B cell (primary cell): ENCODE measurements at regions not wholly inside any gene's neighbourhood (a gene's known extent, or its start where the extent isn't known, plus 50 kb on each side); places are given as distances from the start of the nearest gene placed in this dataset.
A peak's percentile ranks its signal among the peaks of the same experiment; 100 is the strongest.

Source experiments
- ATAC-seq: fragments of 200-7000 bp; cut with Tn5 transposase; one replicate; pipeline ENCODE4 v1.10.0; 2021; ENCODE audit warnings: low read depth, mild to moderate bottlenecking, moderate number of reproducible peaks, moderate library complexity
- CTCF ChIA-PET: fragments of 350-600 bp; sonication (Branson Sonifier 250); formaldehyde crosslinking; loops from one replicate; lab custom pipeline; 2021; ENCODE audit warnings: antibody characterized with exemption, inconsistent platforms; lab: Charles Lee
- POLR2A ChIA-PET: fragments of 350-600 bp; sonication (Branson Sonifier 250); formaldehyde crosslinking; loops from one replicate; lab custom pipeline; 2021; ENCODE audit warnings: antibody characterized with exemption; lab: Charles Lee
- DNase-seq: peaks from one replicate; pipeline ENCODE4 v3.0.0; 2013
- H2AFZ ChIP-seq: 2 replicates; pipeline ENCODE4 v1.6.1; 2012; ENCODE audit warnings: mild to moderate bottlenecking, low read depth, low read length; ENCODE audit not compliant: insufficient read depth, poor library complexity, severe bottlenecking
- H3K27ac ChIP-seq, 2 donors: 1 replicate in 1 of 2; 2 replicates in 1 of 2; pipeline ENCODE4 v1.5.1; 2012 to 2013; ENCODE audit warnings: low read length in 2 of 2, mild to moderate bottlenecking in 2 of 2, moderate library complexity in 1 of 2
- H3K27me3 ChIP-seq, 4 experiments: fragments of 200-600 bp in 1 of 4; sonication (generic) in 1 of 4; replicated peaks in 1 of 4; 1 replicate in 2 of 4; 2 replicates in 2 of 4; pipeline versions ENCODE4 v1.6.1 to v1.7.0; 2013 to 2016; ENCODE audit warnings: low read length in 3 of 4, mild to moderate bottlenecking in 2 of 4, mixed read lengths in 1 of 4, moderate library complexity in 1 of 4; ENCODE audit not compliant: insufficient read depth in 4 of 4, control insufficient read depth in 3 of 4; ENCODE audit errors: control extremely low read depth in 1 of 4
- H3K36me3 ChIP-seq, 2 experiments: replicated peaks in 1 of 2; 1 replicate in 1 of 2; 2 replicates in 1 of 2; pipeline versions ENCODE4 v1.6.1 to v1.7.1; 2013; ENCODE audit warnings: low read length in 1 of 2; ENCODE audit not compliant: insufficient read depth in 2 of 2, control insufficient read depth in 1 of 2; ENCODE audit errors: control extremely low read depth in 1 of 2, extremely low read depth in 1 of 2
- H3K4me1 ChIP-seq, 2 donors: fragments of 200-600 bp in 1 of 2; sonication (generic) in 1 of 2; 1 replicate in 1 of 2; 2 replicates in 1 of 2; pipeline versions ENCODE4 v1.5.1 to v1.6.1; 2013 to 2017; ENCODE audit warnings: low read length in 2 of 2; ENCODE audit not compliant: control insufficient read depth in 2 of 2, insufficient read depth in 2 of 2
- H3K4me2 ChIP-seq: replicated peaks from 2 replicates; pipeline ENCODE3; 2012; ENCODE audit warnings: mild to moderate bottlenecking, low read depth, low read length; ENCODE audit not compliant: poor library complexity, severe bottlenecking
- H3K4me3 ChIP-seq, 5 experiments: fragments of 200-600 bp in 1 of 5; sonication (generic) in 1 of 5; 1 replicate in 3 of 5; 2 replicates in 2 of 5; pipeline versions ENCODE4 v1.5.1 to v1.7.0; 2011 to 2016; ENCODE audit warnings: low read length in 4 of 5, mild to moderate bottlenecking in 4 of 5, low read depth in 2 of 5, control low read depth in 1 of 5, moderate library complexity in 1 of 5; ENCODE audit not compliant: insufficient read depth in 1 of 5; ENCODE audit errors: control extremely low read depth in 1 of 5, extremely low read depth in 1 of 5
- H3K79me2 ChIP-seq: fragments of 200-600 bp; sonication (generic); one replicate; pipeline ENCODE4 v1.6.0; 2016; ENCODE audit warnings: low read length; ENCODE audit not compliant: control insufficient read depth, insufficient read depth
- H3K9ac ChIP-seq: fragments of 200-600 bp; sonication (generic); 2 replicates; pipeline ENCODE4 v1.6.1; 2017; ENCODE audit warnings: mild to moderate bottlenecking, low read length, moderate library complexity
- H3K9me3 ChIP-seq, 3 donors: one replicate each; pipeline versions ENCODE4 v1.6.1 to v1.7.1; 2013; ENCODE audit warnings: low read length in 2 of 3; ENCODE audit not compliant: control insufficient read depth in 2 of 3, insufficient read depth in 1 of 3; ENCODE audit errors: control extremely low read depth in 1 of 3
- H4K20me1 ChIP-seq: 2 replicates; pipeline ENCODE4 v1.6.0; 2012; ENCODE audit warnings: mild to moderate bottlenecking, low read length; ENCODE audit not compliant: insufficient read depth, control insufficient read depth, poor library complexity, severe bottlenecking
- H3K27ac Mint-ChIP-seq: one replicate; pipeline ENCODE4 v1.8.0; 2021; ENCODE audit warnings: mixed read lengths
- H3K27me3 Mint-ChIP-seq: one replicate; pipeline ENCODE4 v1.8.0; 2021; ENCODE audit warnings: mixed read lengths
- H3K4me1 Mint-ChIP-seq: one replicate; pipeline ENCODE4 v1.8.0; 2021; ENCODE audit warnings: mixed read lengths
- H3K4me3 Mint-ChIP-seq: one replicate; pipeline ENCODE4 v1.8.0; 2021; ENCODE audit warnings: mixed read lengths
- H3K9me3 Mint-ChIP-seq: one replicate; pipeline ENCODE4 v1.8.0; 2022; ENCODE audit warnings: mixed read lengths; ENCODE audit not compliant: insufficient read depth
- EZH2 ChIP-seq: IDR thresholded peaks from 2 replicates; pipeline ENCODE4 v1.6.1; 2012; ENCODE audit warnings: borderline replicate concordance, low read depth, mild to moderate bottlenecking, moderate library complexity, low read length; ENCODE audit not compliant: insufficient read depth, poor library complexity, severe bottlenecking
- WGBS: methylation state at CpG from one replicate; pipeline ENCODE4 v1.1.5; 2013; ENCODE audit warnings: missing lambda C conversion rate; ENCODE audit not compliant: insufficient coverage; 5-methylcytosine and 5-hydroxymethylcytosine counted together
- intact Hi-C: fragments of 100-400 bp; cut with micrococcal nuclease; formaldehyde crosslinking; loops from one replicate; pipeline ENCODE4 v1.10.0; 2022
- TF ChIP-seq, protein P1 (sequence below): fragments of 200-600 bp; IDR thresholded peaks from one replicate; pipeline ENCODE4 v1.8.0; 2022; ENCODE audit warnings: antibody characterized with exemption, mild to moderate bottlenecking

GRCh38 chr2:176494949-176495353, 225.7 kb downstream of the MTX2 start:
- Histone ChIP-seq H3K27me3 (peaks cover 0 to 4% (median 0%) of the 10 kb centered on the region in 4 experiments), H3K9ac (no peak overlapping the region), H3K4me3 (no peak overlapping the region), H3K4me1 (peaks cover 21 to 54% of the 10 kb centered on the region in 2 donors), H3K27ac (no peak overlapping the region), H3K79me2 (no peaks in the 10 kb centered on the region), H3K36me3 (no peaks in the 10 kb centered on the region), H3K9me3 (no peaks in the 10 kb centered on the region), H2AFZ (no peak overlapping the region), H4K20me1 (no peaks in the 10 kb centered on the region), H3K4me2 (no peak overlapping the region)
- ATAC-seq = no peak
- peaks cover 48% of the 10 kb centered on the region for H3K4me1 Mint-ChIP-seq
- H3K4me3 Mint-ChIP-seq = no peak overlapping the region
- DNase-seq = peak; percentile 29
- intact Hi-C loops = loop anchor here (10.0 kb wide), 1 partner anchor 230 kb away; the partner anchor contains the start of gene MTX2
- WGBS = 0% methylated on average over 1 of the region's 2 CpGs
- H3K9me3 Mint-ChIP-seq = no peaks in the 10 kb centered on the region
- TF ChIP-seq EZH2 = no peak
- TF ChIP-seq, protein P1, sequence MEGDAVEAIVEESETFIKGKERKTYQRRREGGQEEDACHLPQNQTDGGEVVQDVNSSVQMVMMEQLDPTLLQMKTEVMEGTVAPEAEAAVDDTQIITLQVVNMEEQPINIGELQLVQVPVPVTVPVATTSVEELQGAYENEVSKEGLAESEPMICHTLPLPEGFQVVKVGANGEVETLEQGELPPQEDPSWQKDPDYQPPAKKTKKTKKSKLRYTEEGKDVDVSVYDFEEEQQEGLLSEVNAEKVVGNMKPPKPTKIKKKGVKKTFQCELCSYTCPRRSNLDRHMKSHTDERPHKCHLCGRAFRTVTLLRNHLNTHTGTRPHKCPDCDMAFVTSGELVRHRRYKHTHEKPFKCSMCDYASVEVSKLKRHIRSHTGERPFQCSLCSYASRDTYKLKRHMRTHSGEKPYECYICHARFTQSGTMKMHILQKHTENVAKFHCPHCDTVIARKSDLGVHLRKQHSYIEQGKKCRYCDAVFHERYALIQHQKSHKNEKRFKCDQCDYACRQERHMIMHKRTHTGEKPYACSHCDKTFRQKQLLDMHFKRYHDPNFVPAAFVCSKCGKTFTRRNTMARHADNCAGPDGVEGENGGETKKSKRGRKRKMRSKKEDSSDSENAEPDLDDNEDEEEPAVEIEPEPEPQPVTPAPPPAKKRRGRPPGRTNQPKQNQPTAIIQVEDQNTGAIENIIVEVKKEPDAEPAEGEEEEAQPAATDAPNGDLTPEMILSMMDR = no peak
- ChIA-PET CTCF (interaction anchor here (0.6 to 1.4 kb wide), 2 partner anchors 40 to 355 kb away, joined by 3 to 6 read pairs; no protein-coding TSS in a partner anchor), POLR2A (no interaction called here)
- H3K27ac Mint-ChIP-seq = peak overlapping the region; percentile 17
- H3K27me3 Mint-ChIP-seq = peaks cover 6% of the 10 kb centered on the region

GRCh38 chr2:176495826-176496225, 226.6 kb downstream of the MTX2 start:
- POLR2A ChIA-PET = no interaction called here
- peaks cover 21 to 45% of the 10 kb centered on the region in 2 donors for H3K4me1 ChIP-seq
- no peak overlapping the region for H3K4me2 ChIP-seq
- TF ChIP-seq, protein P1 = no peak
- no peak for TF ChIP-seq EZH2
- H3K9me3 ChIP-seq = no peaks in the 10 kb centered on the region
- Mint-ChIP-seq H3K9me3 (no peaks in the 10 kb centered on the region), H3K27ac (no peak overlapping the region), H3K4me3 (no peak overlapping the region), H3K4me1 (peaks cover 48% of the 10 kb centered on the region), H3K27me3 (peaks cover 6% of the 10 kb centered on the region)
- DNase-seq = no peak
- intact Hi-C loops = loop anchor here (10.0 kb wide), 1 partner anchor 231 kb away; the partner anchor contains the start of gene MTX2
- no peak overlapping the region for H3K27ac ChIP-seq
- no peaks in the 10 kb centered on the region for H4K20me1 ChIP-seq
- 100% methylated on average over 3 of the region's 3 CpGs for WGBS
- H3K79me2 ChIP-seq = no peaks in the 10 kb centered on the region
- peaks cover 0 to 7% (median 0%) of the 10 kb centered on the region in 4 experiments for H3K27me3 ChIP-seq
- H3K4me3 ChIP-seq = no peak overlapping the region
- CTCF ChIA-PET = interaction anchor here (0.7 to 1.4 kb wide), 2 partner anchors 41 to 58 kb away, joined by 3 to 6 read pairs; no protein-coding TSS in a partner anchor
- ATAC-seq = no peak
- H3K9ac ChIP-seq = no peak overlapping the region
- no peaks in the 10 kb centered on the region for H3K36me3 ChIP-seq
- no peak overlapping the region for H2AFZ ChIP-seq
